IMR-90 (cell line): ENCODE measurements at regions not wholly inside any gene's neighbourhood (a gene's known extent, or its start where the extent isn't known, plus 50 kb on each side); places are given as distances from the start of the nearest gene placed in this dataset.

ENCODE experiments used
- ATAC-seq: fragments of 200-7000 bp; cut with Tn5 transposase; 2 replicates; pipeline ENCODE4 v1.9.1; 2020; ENCODE audit warnings: low read depth, mild to moderate bottlenecking, moderate library complexity
- BruUV-seq: library from RNA; stranded (reverse); fragments of 400-500 nt; replicated peaks from 2 replicates; lab custom pipeline; 2021; lab: Mats Ljungman, UMichigan
- CTCF ChIA-PET: fragments of 300-600 bp; formaldehyde crosslinking; extraction: SDS; loops from one replicate; lab custom pipeline; 2021; ENCODE audit warnings: antibody characterized with exemption; lab: Yijun Ruan, JAX
- POLR2A ChIA-PET: fragments of 300-600 bp; sonication (Branson Sonifier 250); formaldehyde crosslinking; loops from one replicate; lab custom pipeline; 2022; ENCODE audit warnings: antibody characterized with exemption; ENCODE audit not compliant: unreplicated experiment; lab: Charles Lee
- DNase-seq: peaks from one replicate; pipeline ENCODE4 v3.0.0; 2013
- H2AFZ ChIP-seq: replicated peaks from 2 replicates; pipeline ENCODE3; 2013; ENCODE audit warnings: low read length, mild to moderate bottlenecking; ENCODE audit not compliant: poor library complexity
- H2AK5ac ChIP-seq: 2 replicates; pipeline ENCODE4 v1.6.1; 2013; ENCODE audit warnings: low read depth, low read length, inconsistent platforms
- H2AK9ac ChIP-seq: replicated peaks from 2 replicates; pipeline ENCODE3; 2013; ENCODE audit warnings: mild to moderate bottlenecking, low read depth, low read length, moderate library complexity; ENCODE audit not compliant: poor library complexity
- H2BK120ac ChIP-seq: 2 replicates; pipeline ENCODE4 v1.6.1; 2013; ENCODE audit warnings: low read depth, low read length, inconsistent platforms
- H2BK15ac ChIP-seq: 3 replicates; pipeline ENCODE4 v1.6.1; 2013; ENCODE audit warnings: low read depth, low read length, inconsistent platforms
- H2BK20ac ChIP-seq: 2 replicates; pipeline ENCODE4 v1.6.1; 2013; ENCODE audit warnings: low read depth, mild to moderate bottlenecking, inconsistent platforms, low read length, moderate library complexity
- H2BK5ac ChIP-seq: 2 replicates; pipeline ENCODE4 v1.6.1; 2013; ENCODE audit warnings: mild to moderate bottlenecking, low read depth, low read length, inconsistent platforms; ENCODE audit not compliant: poor library complexity, severe bottlenecking
- H3K14ac ChIP-seq: replicated peaks from 2 replicates; pipeline ENCODE4 v1.6.1; 2013; ENCODE audit warnings: low read depth, low read length, inconsistent platforms
- H3K18ac ChIP-seq: 2 replicates; pipeline ENCODE4 v1.6.1; 2013; ENCODE audit warnings: low read depth, low read length, control low read depth
- H3K23ac ChIP-seq: 2 replicates; pipeline ENCODE4 v1.6.1; 2013; ENCODE audit warnings: low read depth, low read length, inconsistent platforms
- H3K27ac ChIP-seq: 2 replicates; pipeline ENCODE4 v1.5.1; 2013; ENCODE audit warnings: mild to moderate bottlenecking, control low read depth, low read length; ENCODE audit not compliant: insufficient read depth
- H3K27me3 ChIP-seq: 2 replicates; pipeline ENCODE4 v1.6.1; 2013; ENCODE audit warnings: low read length; ENCODE audit not compliant: control insufficient read depth, insufficient read depth
- H3K36me3 ChIP-seq: 2 replicates; pipeline ENCODE4 v1.6.1; 2013; ENCODE audit warnings: low read length, mixed read lengths; ENCODE audit not compliant: control insufficient read depth, insufficient read depth
- H3K4ac ChIP-seq: 2 replicates; pipeline ENCODE4 v1.6.1; 2013; ENCODE audit warnings: low read depth, low read length, inconsistent platforms
- H3K4me1 ChIP-seq: 2 replicates; pipeline ENCODE4 v1.6.1; 2013; ENCODE audit warnings: low read length, mixed read lengths; ENCODE audit not compliant: control insufficient read depth, insufficient read depth
- H3K4me2 ChIP-seq: 2 replicates; pipeline ENCODE4 v1.6.1; 2013; ENCODE audit warnings: low read depth, mild to moderate bottlenecking, control low read depth, low read length, moderate library complexity
- H3K4me3 ChIP-seq: 2 replicates; pipeline ENCODE4 v1.5.1; 2013; ENCODE audit warnings: low read depth, mild to moderate bottlenecking, control low read depth, low read length, moderate library complexity; ENCODE audit not compliant: insufficient read depth
- H3K56ac ChIP-seq: 2 replicates; pipeline ENCODE4 v1.6.1; 2013; ENCODE audit warnings: low read length, inconsistent platforms; ENCODE audit not compliant: insufficient read depth; ENCODE audit errors: extremely low read depth
- H3K79me1 ChIP-seq, 2 experiments: 2 replicates each; pipeline ENCODE4 v1.6.1; 2013; ENCODE audit warnings: low read length in 2 of 2, inconsistent platforms in 1 of 2, low read depth in 1 of 2
- H3K9ac ChIP-seq: 2 replicates; pipeline ENCODE4 v1.6.1; 2013; ENCODE audit warnings: low read depth, low read length, control low read depth
- H3K9me1 ChIP-seq: 2 replicates; pipeline ENCODE4 v1.6.1; 2013; ENCODE audit warnings: low read length, inconsistent platforms; ENCODE audit not compliant: insufficient read depth
- H3K9me3 ChIP-seq: 2 replicates; pipeline ENCODE4 v1.6.1; 2013; ENCODE audit warnings: low read length; ENCODE audit not compliant: control insufficient read depth, insufficient read depth
- H4K20me1 ChIP-seq: 2 replicates; pipeline ENCODE4 v1.6.1; 2013; ENCODE audit warnings: low read length, inconsistent platforms; ENCODE audit not compliant: insufficient read depth
- H4K5ac ChIP-seq: 2 replicates; pipeline ENCODE4 v1.6.1; 2013; ENCODE audit warnings: mild to moderate bottlenecking, low read depth, low read length, control low read depth
- H4K8ac ChIP-seq, 2 experiments: 2 replicates each; pipeline ENCODE4 v1.6.1; 2013; ENCODE audit warnings: low read depth in 2 of 2, low read length in 2 of 2, control low read depth in 1 of 2, inconsistent platforms in 1 of 2
- H4K91ac ChIP-seq: 2 replicates; pipeline ENCODE4 v1.6.1; 2013; ENCODE audit warnings: low read depth, low read length, inconsistent platforms; ENCODE audit not compliant: insufficient read depth
- CHD1 ChIP-seq: IDR thresholded peaks from 2 replicates; pipeline ENCODE4 v1.6.1; 2012; ENCODE audit warnings: low read depth, low read length, improper control_type of control experiment
- CTCF ChIP-seq: conservative IDR thresholded peaks from 2 replicates; pipeline ENCODE4 v1.5.1; 2012; ENCODE audit warnings: mild to moderate bottlenecking, low read depth, low read length, improper control_type of control experiment
- MAFK ChIP-seq: IDR thresholded peaks from 2 replicates; pipeline ENCODE4 v1.6.1; 2012; ENCODE audit warnings: low read depth, low read length, improper control_type of control experiment
- MAZ ChIP-seq: IDR thresholded peaks from 2 replicates; pipeline ENCODE4 v1.6.1; 2012; ENCODE audit warnings: low read depth, mild to moderate bottlenecking, low read length, improper control_type of control experiment, moderate library complexity, borderline replicate concordance
- MXI1 ChIP-seq: IDR thresholded peaks from 2 replicates; pipeline ENCODE4 v1.6.1; 2012; ENCODE audit warnings: low read depth, mild to moderate bottlenecking, low read length, moderate library complexity, borderline replicate concordance
- RAD21 ChIP-seq: IDR thresholded peaks from 2 replicates; pipeline ENCODE4 v1.6.1; 2012; ENCODE audit warnings: low read length, improper control_type of control experiment
- RFX5 ChIP-seq: IDR thresholded peaks from 2 replicates; pipeline ENCODE4 v1.8.0; 2012; ENCODE audit warnings: low read depth, mild to moderate bottlenecking, low read length, moderate library complexity
- WGBS, 2 experiments: methylation state at CpG; one replicate each; pipeline versions ENCODE4 v1.1.5 to v1.1.7; 2013; ENCODE audit warnings: missing lambda C conversion rate in 2 of 2; ENCODE audit not compliant: insufficient read length in 1 of 2; ENCODE audit errors: extremely low coverage in 2 of 2; 5-methylcytosine and 5-hydroxymethylcytosine counted together
- dilution Hi-C: fragments of 300-500 bp; cut with HindIII; formaldehyde crosslinking; loops from one replicate; pipeline ENCODE4 v1.14.3; 2018; ENCODE audit warnings: low sequenced_read_pairs; ENCODE audit not compliant: unreplicated experiment
- in situ Hi-C: fragments of 300-500 bp; cut with MboI; formaldehyde crosslinking; loops from 3 replicates; pipeline ENCODE4 v1.14.3; 2019; ENCODE audit warnings: low sequenced_read_pairs, inconsistent platforms, mixed read lengths
- intact Hi-C: fragments of 100-400 bp; cut with micrococcal nuclease; formaldehyde crosslinking; loops from 2 replicates; pipeline ENCODE4 v1.10.0; 2022

GRCh38 chr17:72321896-72322295 lies 201.1 kb downstream of the SOX9 start:
- ChIA-PET POLR2A (no interaction called here), CTCF (interaction anchor here (0.6 to 1.1 kb wide), 2 partner anchors 24 to 235 kb away, joined by 3 to 5 read pairs; no protein-coding TSS in a partner anchor)
- no peaks in the 10 kb centered on the region for H3K4me1 ChIP-seq
- no peak overlapping the region for H3K18ac ChIP-seq
- in situ Hi-C loops (no loop called here), intact Hi-C loops (no loop called here), dilution Hi-C loops (no loop called here)
- H3K27ac ChIP-seq: no peak overlapping the region
- H2AFZ ChIP-seq: no peak overlapping the region
- no peaks in the 10 kb centered on the region for H3K9me3 ChIP-seq
- no peak overlapping the region for H3K4ac ChIP-seq
- no peaks in the 10 kb centered on the region for H3K36me3 ChIP-seq
- no peak overlapping the region for H2BK120ac ChIP-seq
- no peak overlapping the region for H4K91ac ChIP-seq
- no peak overlapping the region for H2AK5ac ChIP-seq
- H3K9ac ChIP-seq: no peak overlapping the region
- no peak overlapping the region for H2BK5ac ChIP-seq
- no peak overlapping the region; the same call in 1 of the 2 replicates for H3K14ac ChIP-seq
- ATAC-seq (no peak), DNase-seq (no peak)
- no peaks in the 10 kb centered on the region for H4K20me1 ChIP-seq
- BruUV-seq: no TSS peak
- H2AK9ac ChIP-seq: no peak overlapping the region
- no peak overlapping the region for H2BK15ac ChIP-seq
- TF ChIP-seq CTCF (no peak), RFX5 (no peak), CHD1 (no peak), MXI1 (no peak), MAZ (no peak), MAFK (no peak), RAD21 (no peak)
- H3K4me3 ChIP-seq: no peak overlapping the region
- H2BK20ac ChIP-seq: no peak overlapping the region
- H3K27me3 ChIP-seq: peaks cover 5% of the 10 kb centered on the region
- no peaks in the 10 kb centered on the region for H3K9me1 ChIP-seq
- H3K56ac ChIP-seq: no peak overlapping the region
- no peaks in the 10 kb centered on the region for H3K79me1 ChIP-seq
- 69% methylated on average over 2 of the region's 4 CpGs; no CpG with 5 or more reads in 1 of the 2 experiments for WGBS, 2 experiments
- no peak overlapping the region for H3K4me2 ChIP-seq
- H4K8ac ChIP-seq: no peak overlapping the region
- H4K5ac ChIP-seq: no peak overlapping the region
- H3K23ac ChIP-seq: no peak overlapping the region
